Mucosa of gallbladder (tissue), 1 donor: ENCODE measurements at regions not wholly inside any gene's neighbourhood (a gene's known extent, or its start where the extent isn't known, plus 50 kb on each side); places are given as distances from the start of the nearest gene placed in this dataset.
"Not testable (repeated sequence)": the region's sequence is repeated elsewhere in the genome, so short reads cannot be mapped to it uniquely, and the experiment has no call there.

Source experiments
- DNase-seq: peaks from one replicate; pipeline ENCODE4 v3.0.0-alpha.2; 2020; ENCODE audit warnings: low spot score
- donor health status: DM: no; HTN: no; CAD: no.

DNA sequence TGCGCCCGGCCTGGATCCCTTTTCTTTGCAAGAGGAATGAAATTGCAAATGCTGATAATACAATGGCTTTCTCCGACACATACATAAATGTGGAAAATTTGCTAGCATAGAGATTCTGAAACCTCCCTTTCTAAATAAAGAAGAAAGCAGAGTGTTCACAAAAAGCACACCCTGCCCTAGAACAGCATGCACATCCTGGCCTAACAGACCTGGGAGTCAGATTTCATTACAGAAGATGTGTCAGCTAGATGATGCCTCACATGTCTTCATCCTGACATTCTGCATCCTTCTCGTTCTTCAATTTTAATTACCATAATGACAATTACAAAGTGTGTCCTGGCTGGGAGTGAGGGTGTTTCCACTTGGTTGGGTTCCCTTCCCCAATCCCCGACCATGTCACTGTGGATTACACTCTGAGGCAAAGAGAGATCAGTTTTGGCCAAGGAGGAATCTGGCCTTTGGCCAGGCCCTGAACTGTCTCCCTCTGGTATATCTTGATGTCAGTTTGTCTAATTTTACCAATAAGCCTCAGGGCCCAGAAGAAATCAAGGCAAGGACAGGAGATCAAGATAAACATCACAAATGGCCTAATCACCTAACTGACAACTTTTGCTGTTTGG lies 104.9 kb upstream of the SPATA12 start:
- no peak for DNase-seq

DNA sequence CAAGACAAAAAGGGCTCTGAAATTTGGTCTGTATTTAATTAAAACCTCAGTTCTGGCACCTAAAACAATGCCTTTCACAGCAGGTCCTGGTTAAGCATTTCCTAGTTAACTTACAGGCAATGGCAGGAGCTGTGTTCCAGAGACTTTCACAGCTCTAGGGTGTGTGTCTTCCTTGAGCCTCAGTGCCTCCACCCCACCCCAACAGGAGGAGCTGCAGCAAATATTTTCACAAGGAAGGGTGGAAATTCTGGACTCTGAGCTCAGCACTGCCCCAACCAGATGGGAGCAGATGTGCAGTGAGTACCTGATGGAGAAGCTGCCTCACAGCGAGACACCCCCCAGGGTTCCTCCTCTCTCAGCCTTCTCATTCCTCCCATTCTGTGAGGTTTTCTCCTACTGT lies 106.3 kb upstream of the SPATA12 start:
- no peak for DNase-seq

DNA sequence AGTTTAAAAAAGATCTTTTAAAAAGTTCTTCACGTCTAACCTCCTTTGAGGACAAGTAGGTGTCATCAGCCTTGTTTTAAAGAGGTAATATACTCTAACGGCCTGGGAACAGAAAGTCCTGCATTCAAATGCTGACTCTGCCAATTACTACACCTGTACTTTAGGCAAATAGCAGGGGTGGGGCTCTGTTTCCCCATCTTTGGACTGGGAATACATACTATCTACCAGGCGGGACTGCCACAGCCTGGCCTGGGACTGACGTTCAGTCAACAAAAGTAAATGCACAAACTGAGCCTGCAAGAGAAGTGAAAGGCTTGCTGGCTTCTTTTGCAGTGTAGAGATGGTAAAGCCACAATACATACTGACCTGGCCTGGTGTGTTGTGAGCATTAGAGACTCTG lies 107.6 kb upstream of the SPATA12 start:
- DNase-seq, result no peak

DNA sequence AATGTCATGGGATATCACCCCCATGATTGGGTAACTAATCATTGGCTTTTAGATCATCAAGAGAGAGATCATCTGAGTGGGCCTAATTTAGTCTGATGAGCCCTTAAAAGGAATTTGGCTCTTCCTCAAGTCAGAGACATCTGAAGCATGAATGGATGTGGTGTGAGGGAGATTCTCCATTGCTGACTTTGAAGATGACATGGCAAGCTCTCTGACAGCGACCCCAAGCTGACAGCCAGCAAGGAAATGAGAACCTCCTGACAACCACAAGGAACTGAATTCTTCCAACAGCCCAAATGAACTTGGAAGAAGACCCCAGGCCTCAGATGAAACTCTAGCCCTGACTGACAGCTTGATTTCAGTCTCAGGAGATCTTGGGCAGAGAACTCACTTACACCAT lies 108.4 kb upstream of the SPATA12 start:
- DNase-seq, result no peak

DNA sequence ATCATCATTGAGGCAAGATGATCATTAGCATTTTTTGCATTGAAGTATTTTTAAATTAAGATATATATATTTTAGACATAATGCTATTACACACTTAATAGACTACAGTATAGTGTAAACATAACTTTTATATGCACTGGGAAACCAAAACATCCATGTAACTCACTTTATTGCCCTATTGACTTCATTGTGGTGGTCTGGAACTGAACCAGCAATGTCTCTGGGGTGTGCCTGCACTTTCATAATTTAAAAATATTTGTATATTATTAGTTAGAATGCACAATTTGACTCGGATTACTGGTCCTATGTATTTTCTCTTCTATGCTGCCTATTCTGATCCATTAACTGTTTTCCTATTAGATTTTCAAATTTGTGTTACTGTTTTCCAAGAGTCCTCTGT lies 109.1 kb upstream of the SPATA12 start:
- no peak for DNase-seq

DNA sequence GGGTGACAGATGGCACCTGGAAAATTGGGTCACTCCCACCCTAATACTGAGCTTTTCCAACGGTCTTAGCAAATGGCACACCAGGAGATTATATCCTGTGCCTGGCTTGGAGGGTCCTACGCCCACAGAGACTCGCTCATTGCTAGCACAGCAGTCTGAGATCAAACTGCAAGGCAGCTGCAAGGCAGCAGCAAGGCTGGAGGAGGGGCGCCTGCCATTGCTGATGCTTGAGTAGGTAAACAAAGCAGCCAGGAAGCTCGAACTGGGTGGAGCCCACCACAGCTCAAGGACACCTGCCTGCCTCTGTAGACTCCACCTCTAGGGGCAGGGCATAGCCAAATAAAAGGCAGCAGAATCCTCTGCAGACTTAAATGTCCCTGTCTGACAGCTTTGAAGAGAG lies 115.1 kb upstream of the SPATA12 start:
- DNase-seq, result not testable (repeated sequence)

DNA sequence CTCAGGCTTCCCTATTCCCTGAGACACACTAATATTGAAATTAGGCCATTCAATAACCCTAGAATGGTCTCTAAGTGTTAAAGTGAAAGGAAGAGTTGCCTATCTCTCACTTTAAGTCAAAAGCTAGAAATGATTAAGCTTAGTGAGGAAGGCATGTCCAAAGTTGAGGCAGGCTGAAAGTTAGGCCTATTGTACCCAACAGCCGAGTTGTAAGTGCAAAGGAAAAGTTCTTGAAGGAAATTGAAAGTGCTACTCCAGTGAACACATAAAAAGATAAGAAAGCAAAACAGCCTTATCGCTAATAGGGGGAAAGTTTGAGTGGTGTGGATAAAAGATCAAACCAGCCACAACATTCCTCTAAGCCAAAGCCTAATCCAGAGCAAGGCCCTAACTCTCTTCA lies 117.9 kb upstream of the SPATA12 start:
- DNase-seq, result no peak

DNA sequence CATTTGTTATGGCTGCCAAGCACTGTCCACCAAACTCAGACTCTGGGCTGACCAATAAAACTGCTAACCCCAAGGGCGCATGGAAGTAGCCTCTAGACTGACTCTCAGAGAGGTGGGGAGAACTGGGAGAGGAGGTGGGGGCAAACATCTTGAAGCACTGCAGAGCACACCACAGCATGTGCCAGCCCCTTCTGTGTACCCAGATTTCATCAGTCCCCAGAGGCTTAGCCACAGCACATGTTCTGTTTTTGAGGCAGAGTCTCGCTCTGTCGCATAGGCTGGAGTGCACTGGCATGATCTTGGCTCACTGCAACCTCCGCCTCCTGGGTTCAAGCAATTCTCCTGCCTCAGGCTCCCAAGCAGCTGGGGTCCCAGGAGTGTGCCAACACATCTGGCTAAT lies 119.5 kb upstream of the SPATA12 start:
- DNase-seq, result no peak

DNA sequence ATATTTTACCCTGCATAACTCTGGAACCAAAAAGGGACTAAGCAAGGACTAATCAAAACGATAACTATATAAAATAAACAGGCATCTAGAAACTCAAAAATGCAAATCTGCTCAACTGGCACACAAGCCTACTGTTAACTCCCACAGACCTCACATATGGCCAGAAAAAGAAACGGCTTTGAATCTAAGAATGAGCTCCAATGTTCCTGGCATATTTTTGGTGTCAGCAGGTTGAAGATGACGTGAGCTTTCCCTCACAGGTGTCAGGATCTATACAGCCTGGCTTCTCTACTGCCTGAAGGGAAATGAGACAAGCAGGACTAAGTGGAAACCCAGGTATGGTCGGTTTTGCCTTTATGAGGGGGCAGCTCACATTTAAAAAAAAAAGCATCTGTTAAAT lies 120.1 kb upstream of the SPATA12 start:
- no peak for DNase-seq

DNA sequence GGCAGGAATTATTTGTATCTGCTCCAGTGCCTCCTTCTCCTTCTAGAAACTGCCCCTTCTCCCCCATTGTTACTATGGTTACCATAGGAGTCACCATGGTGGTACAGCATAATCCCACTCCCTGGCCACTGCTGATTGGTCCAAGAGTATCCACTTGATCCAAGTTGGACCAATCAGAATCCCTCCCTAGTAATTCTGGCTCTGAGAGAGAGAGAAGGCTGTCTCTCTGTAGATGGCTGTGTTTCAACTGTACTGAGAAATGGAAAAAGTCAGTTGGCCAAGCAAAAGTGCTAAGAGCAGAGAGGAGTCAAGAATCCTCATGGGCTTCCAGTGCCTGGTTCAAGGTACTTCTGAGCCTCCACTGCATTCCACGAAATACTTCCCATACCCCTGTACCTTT lies 120.6 kb upstream of the SPATA12 start:
- DNase-seq, result no peak

DNA sequence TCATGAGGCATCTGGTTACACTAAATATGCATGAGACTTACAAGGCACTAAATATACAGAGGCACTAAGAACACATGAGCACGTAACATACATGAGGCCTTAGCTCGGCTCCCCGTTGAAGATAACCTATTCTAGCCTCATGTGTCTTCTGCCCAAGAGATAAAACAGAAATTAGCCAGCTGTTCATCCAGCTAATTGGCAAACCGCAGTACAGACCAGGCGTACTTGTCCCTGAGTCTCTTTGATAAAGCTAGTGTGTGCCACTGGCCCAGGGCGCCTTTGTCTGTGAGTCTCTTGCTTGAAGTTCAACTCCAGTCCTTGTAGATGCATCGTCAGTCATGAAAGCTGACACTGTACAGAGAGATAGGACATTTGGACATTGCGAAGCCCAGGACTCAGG lies 121.9 kb upstream of the SPATA12 start:
- no peak for DNase-seq

DNA sequence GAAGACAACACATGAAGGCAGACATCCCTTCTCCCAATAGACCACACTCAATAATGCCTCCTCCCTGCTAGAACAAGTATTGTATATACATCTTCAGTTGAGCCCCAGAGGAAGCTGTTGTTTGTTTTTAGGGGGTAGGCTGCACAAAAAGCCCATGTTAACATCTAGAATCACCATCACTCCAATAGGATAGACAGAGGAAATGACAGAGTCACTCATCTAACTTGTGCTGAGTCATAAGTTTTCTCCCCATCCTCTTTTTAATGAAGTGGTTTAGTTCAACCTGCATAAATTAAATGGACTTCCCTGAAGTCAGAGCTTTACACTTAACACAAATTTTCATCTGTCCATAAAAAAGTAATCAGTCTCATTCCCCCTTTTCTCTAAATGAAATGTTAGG lies 122.9 kb upstream of the SPATA12 start:
- DNase-seq, result no peak

DNA sequence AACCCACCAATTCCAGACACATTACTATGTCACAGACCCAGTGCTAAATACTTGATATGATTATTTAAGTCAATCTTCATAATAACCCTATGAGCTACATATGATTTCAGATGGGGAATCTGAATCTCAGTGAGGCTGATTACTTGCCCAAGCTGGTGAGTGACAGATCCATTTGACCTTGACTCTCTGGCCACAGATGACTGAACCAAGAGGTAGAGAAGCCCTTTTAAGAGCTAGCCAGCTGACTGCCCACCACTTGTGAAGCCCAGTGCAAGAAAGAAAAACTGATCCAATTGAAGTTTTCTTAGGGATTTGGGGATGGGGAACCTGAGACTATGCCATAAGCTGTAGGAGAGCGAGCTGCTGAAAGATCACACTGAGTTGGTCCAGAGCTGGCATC lies 124.7 kb upstream of the SPATA12 start:
- DNase-seq, result no peak

DNA sequence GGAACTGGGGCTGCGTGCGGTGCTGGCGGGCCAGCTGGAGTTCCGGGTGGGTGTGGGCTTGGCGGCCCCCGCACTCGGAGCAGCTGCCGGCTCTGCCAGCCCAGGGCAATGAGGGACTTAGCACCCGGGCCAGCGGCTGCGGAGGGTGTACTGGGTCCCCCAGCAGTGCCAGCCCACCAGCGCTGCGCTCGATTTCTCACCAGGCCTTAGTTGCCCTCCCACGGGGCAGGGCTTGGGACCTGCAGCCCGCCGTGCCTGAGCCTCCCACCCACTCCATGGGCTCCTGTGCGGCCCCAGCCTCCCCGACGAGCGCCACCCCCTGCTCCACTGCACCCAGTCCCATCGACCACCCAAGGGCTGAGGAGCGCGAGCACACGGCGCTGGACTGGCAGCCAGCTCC lies 126.0 kb upstream of the SPATA12 start:
- DNase-seq, result not testable (repeated sequence)

DNA sequence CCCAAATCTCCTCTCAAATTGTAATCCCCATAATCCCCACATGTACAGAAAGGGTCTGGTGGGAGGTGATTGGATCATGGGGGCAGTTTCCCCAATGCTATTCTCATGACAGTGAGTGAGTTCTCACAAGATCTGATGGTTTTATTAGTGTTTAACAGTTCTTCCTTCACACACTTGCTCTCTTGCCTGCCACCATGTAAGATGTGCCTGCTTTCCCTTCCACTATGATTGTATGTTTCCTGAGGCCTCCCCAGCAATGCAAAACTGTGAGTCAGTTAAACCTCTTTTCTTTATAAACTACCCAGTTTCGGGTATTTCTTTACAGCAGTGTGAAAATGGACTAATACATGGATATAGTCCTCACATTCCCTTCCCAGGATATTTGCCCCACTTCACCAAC lies 126.7 kb upstream of the SPATA12 start:
- no peak for DNase-seq

DNA sequence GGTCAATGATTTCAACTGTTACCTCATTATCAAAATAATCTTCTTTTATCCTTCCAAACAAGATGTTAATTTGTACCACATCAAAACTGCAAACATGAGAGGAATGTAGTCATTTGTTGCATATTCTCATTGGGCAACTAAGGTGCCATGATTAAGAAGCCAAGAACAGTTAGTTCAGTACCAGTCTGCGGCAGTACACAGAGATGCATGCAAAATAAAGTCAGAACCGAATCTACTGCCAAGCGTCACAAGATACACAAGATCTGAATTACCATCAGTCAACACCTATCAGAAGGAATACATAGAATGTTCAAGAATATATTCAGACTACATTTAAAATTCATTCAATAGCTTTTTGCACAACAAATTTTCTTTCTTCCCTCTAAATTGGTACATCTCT lies 127.6 kb upstream of the SPATA12 start:
- no peak for DNase-seq

DNA sequence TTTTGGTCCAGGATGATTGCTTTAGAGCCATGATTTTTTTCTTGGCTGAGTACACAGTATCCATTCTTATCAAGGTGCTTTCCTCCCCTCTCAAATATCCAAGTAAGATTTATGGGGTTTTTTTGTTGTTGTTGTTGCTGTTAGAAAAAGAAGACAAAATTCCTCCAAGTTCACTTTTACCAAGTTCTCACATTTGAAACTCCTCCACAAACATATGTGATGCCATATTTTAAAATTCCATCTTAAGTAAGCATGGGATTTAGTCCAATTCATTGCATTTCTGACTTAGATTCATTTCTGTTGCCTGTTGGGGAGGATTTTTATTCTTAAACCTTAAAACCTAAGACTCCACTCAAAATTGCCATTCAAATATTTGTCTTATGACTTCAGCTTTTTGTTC lies 128.6 kb upstream of the SPATA12 start:
- DNase-seq, result no peak

DNA sequence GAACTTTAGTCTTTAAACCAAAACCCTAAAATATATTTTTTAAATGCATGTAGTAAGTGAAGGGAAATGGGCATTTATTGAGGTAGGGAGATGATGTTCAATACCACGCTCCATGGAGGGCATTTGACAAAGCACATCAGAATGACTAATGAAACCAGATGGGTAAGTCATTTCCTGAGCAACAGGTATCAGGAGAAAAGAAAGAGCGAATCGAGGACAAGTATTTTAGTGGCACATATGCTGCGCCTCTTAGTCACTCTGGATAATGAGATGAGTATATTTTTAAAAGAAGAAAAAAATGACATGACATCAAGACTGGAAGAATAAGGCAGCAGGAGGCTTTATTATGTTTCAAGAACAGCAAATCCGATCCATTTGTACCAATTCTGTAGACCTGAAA lies 129.0 kb upstream of the ARHGEF3 start:
- DNase-seq, result no peak

DNA sequence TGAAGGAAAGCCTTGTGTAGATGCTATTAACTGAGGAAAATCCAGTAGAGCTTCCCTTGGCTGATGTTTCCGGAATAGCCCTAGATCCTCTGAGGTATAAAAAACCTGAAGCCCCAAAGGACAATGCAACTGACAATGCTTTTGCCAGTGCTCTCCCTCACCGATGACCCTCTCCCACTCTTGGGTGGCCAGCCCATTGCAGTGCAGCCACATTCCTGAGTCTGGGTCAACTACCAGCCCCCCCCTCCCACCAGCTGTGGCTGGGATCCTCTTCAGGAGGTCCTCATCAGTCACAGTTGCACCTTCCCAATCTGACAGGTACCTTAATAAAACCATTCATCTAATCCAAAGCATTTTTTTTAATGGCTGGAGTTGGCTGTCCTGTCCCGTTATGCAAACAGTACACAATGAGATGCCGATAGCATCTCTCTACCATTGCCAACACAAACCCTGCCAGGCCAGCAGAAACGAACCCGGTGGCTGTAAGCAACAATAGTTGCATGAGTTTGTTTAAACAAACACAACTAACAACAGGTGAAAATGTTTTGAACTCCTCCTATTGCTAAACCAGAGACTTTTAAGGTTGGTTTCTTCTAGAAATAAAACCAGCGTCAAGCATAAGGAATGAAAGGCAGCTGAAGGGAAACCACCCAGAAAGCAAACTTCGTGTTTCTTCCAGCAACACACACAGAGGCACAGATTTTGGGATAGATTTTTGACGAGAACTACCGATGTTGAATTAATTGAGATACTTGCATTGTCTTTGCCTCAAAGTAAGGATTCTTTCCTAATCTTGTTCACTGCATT lies 128.3 kb upstream of the ARHGEF3 start:
- DNase-seq, result no peak

DNA sequence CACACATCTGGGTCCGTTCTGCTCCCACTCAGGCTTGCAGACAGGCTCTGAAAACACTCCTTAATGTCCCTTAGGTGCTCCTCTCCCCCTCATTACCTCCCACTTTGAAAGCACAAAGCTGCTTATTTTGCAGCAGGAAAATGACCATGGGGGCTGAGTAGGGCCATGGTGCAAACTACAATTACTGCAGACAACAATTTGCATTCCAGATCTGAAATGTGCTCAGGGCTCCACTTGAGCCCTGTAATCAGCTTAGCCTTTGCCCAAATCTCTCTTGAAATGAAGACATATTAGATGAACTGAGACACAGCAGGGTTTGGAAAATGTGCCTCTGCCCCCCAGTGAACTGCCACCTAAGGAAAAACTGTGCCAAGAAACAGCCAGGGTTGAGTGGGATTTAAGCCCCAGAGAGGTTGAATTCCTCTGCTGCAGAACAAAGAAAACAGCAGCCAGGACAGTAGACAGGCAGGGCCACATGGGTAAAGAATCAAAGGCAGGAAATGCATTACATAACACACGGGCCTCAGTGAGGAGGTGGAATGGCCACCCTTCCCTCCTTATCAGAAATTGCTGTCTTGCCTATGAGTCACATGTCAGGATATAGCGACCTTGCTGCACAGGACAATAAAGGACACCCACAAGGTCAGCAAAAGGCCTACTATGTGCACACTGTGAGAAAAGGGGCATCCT lies 126.8 kb upstream of the ARHGEF3 start:
- no peak for DNase-seq

DNA sequence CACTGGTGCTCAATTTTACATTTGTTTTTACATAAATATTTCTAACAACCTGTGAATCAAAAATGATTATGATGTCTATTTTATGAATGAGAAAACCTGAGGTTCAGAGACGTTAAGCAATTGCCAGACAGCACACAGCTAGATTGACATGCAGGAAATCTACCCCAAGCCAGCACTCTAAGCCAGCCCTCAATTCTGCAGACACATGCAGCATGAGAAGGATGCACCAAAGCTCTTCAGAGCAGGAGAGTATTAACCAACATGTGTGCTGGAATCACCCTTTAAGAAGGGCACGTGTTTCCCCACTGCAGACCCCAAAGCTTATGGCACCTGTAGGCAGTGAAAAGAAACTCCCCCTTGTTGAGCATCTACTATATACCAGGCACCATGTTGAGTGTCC lies 126.1 kb upstream of the ARHGEF3 start:
- no peak for DNase-seq

DNA sequence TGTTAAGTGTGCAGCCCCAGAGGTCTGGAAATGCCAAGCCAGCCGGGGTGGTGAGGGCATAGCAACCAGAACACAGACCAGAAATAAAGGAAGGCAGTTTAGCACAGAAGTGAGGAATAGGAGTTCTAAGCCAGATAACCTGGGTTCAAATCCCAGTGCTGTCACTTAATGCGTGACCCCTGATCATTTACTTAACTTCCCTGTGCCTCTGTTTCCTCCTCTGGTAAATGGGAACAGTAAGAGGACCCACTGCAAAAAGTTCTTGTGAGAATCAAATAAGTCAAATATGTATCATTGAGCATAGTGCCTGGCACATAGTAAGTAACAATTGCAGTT lies 125.2 kb upstream of the ARHGEF3 start:
- no peak for DNase-seq

DNA sequence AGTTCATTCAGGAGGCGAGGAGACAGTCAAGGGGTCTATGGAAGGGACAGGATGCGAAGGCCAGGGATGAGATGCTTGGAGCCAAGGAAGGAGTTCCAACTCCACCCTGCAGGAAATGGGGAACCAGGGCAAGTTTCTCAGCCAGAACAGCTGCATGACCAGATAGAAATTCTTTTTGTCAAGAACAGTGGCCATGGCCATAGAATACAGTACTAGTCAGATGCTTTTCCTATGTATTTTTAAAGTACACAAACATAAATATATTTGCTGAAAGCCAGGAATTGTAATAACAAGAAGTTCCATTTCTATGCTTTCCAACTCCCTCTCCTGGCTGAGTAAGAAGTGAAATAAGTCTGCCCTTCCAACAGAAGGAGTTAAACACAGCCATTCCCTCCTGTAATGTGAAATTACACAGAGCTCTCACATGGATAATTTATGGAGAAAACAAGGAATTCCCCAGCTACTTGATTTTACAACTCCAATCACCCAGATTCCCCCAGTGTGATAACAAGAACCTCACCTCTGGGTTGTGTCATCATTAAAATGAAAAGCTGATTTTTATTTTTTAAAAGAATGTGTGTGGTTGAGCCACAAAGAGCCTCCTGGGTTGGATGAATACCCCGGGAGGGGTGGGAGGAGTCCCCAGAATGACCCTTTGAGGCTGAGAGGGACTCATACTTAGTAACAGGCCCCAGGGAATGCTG lies 124.6 kb upstream of the ARHGEF3 start:
- DNase-seq, result no peak
